Stomach smooth muscle (tissue), 2 donors: ENCODE measurements at regions not wholly inside any gene's neighbourhood (a gene's known extent, or its start where the extent isn't known, plus 50 kb on each side); places are given as distances from the start of the nearest gene placed in this dataset.
"Not testable (repeated sequence)": the region's sequence is repeated elsewhere in the genome, so short reads cannot be mapped to it uniquely, and the experiment has no call there.

Experiments used
- H3K27ac ChIP-seq: one replicate; pipeline ENCODE4 v1.7.0; 2013; ENCODE audit warnings: mild to moderate bottlenecking, low read length, inconsistent platforms
- H3K27me3 ChIP-seq, 2 donors: one replicate each; pipeline ENCODE4 v1.7.0; 2013; ENCODE audit warnings: low read length in 2 of 2; ENCODE audit not compliant: insufficient read depth in 2 of 2, control insufficient read depth in 1 of 2
- H3K36me3 ChIP-seq, 2 donors: one replicate each; pipeline ENCODE4 v1.7.0; 2013; ENCODE audit warnings: low read length in 2 of 2; ENCODE audit not compliant: control insufficient read depth in 2 of 2, insufficient read depth in 2 of 2
- H3K4me1 ChIP-seq: one replicate; pipeline ENCODE4 v1.7.0; 2013; ENCODE audit warnings: low read length; ENCODE audit not compliant: control insufficient read depth, insufficient read depth
- H3K4me3 ChIP-seq, 2 donors: one replicate each; pipeline ENCODE4 v1.7.0; 2013; ENCODE audit warnings: low read length in 2 of 2
- H3K9ac ChIP-seq, 2 donors: one replicate each; pipeline ENCODE4 v1.7.0; 2013; ENCODE audit warnings: low read length in 2 of 2, mild to moderate bottlenecking in 1 of 2
- H3K9me3 ChIP-seq, 2 donors: one replicate each; pipeline ENCODE4 v1.7.0; 2013; ENCODE audit warnings: low read length in 2 of 2; ENCODE audit not compliant: control insufficient read depth in 2 of 2
- donor health status: healthy.
- donor health status: Pancreatic carcinoma.

DNA sequence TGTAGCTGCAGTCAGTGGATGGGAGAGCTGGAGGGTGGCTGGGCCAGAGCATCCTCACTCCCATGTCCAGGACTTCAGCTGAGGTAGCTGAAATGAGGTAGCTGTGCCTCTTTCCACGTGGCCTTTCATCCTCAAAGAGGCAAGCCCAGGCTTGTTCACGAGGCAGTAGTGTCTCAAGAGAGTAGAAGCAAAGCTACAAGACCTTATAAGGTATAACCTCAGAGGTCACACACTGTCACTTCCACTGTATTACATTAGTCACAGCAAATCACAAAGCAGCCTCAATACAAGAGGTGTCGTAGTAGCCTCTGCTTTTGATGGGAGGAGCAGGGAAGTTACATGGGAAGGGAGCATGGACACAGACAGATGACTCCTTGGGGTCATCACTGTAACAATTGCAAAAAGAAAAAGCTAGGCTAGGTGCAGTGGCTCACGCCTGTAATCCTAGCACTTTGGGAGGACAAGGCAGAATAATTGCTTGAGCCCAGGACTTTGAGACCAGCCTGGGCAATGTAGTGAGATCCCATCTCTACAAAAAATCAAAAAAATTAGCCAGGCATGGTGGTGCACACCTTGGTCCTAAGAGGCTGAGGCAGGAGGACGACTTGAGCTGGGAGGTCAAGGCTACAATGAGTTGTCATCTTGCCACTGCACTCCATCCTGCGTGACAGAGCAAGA is 97.5 kb downstream of the SKIDA1 start:
- Histone ChIP-seq H3K27me3 (no peaks in the 10 kb centered on the region), H3K9me3 (peaks cover 4 to 14% of the 10 kb centered on the region in 2 donors), H3K36me3 (no peaks in the 10 kb centered on the region), H3K9ac (no peak overlapping the region), H3K27ac (no peak overlapping the region), H3K4me3 (no peak overlapping the region), H3K4me1 (no peaks in the 10 kb centered on the region)

DNA sequence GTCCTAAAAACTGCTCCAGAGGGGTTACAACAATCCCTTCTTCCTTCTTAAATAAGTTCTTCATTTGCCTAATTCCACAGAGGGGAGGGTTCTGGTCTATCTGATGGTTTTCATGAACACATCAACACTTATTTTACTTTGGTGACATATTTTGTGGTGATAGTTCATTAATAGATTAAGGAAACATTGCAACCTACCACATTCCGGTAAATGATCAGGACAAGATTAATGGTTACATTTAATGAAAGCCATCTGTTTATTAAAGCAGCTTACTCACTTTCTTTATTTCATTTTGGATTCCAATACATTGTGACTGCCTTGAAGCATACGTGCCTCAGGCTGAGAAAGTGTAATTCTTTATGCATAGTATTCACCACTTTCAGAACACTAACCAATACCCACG is 101.0 kb downstream of the SKIDA1 start:
- Histone ChIP-seq H3K9me3 (peaks cover 4 to 14% of the 10 kb centered on the region in 2 donors), H3K36me3 (no peaks in the 10 kb centered on the region), H3K4me3 (no peak overlapping the region), H3K27me3 (no peaks in the 10 kb centered on the region), H3K27ac (no peak overlapping the region), H3K4me1 (no peaks in the 10 kb centered on the region), H3K9ac (no peak overlapping the region)

DNA sequence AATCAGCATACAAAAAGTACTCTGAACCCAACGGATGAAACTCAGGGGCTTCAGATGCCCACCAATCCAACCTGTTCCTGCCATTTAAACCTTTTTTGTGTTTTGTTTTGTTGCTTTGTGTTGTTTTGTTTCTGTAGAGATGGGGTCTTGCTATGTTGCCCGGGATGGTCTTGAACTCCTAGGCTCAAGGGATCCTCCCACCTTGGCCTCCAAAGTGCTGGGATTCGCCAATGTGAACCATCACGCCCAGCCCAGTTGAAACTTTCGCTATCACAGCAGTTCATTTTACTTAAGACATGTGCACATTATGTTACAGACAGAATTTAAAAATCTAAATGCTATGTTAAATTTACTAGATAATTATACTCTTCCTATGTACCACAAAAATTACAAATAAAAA is 101.6 kb downstream of the SKIDA1 start:
- H3K27ac ChIP-seq: no peak overlapping the region
- H3K27me3 ChIP-seq: no peaks in the 10 kb centered on the region
- H3K36me3 ChIP-seq: no peaks in the 10 kb centered on the region
- H3K4me1 ChIP-seq: no peaks in the 10 kb centered on the region
- H3K9me3 ChIP-seq: peaks cover 4 to 14% of the 10 kb centered on the region in 2 donors
- no peak overlapping the region for H3K9ac ChIP-seq
- no peak overlapping the region for H3K4me3 ChIP-seq

DNA sequence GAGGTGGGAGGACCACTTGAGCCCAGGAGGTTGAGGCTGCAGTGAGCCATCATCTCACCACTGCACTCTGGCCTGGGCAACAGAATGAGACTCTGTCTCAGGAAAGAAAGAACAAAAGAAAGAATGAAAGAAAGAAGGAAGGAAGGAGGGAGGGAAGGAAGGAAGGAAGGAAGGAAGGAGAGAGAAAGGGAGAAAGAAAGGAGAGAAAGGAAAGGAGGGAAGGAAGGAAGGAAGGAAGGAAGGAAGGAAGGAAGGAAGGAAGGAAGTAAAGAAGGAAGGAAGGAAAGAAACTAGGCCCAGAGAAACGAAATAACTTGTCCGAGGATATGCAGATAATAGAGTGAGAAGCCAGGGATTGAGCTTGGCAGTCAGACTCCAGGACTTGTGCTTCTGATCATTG is 102.1 kb downstream of the SKIDA1 start:
- Histone ChIP-seq H3K9ac (no peak overlapping the region), H3K36me3 (no peaks in the 10 kb centered on the region), H3K4me1 (no peaks in the 10 kb centered on the region), H3K27ac (no peak overlapping the region), H3K9me3 (peaks cover 4 to 12% of the 10 kb centered on the region in 2 donors), H3K27me3 (no peaks in the 10 kb centered on the region), H3K4me3 (no peak overlapping the region)

DNA sequence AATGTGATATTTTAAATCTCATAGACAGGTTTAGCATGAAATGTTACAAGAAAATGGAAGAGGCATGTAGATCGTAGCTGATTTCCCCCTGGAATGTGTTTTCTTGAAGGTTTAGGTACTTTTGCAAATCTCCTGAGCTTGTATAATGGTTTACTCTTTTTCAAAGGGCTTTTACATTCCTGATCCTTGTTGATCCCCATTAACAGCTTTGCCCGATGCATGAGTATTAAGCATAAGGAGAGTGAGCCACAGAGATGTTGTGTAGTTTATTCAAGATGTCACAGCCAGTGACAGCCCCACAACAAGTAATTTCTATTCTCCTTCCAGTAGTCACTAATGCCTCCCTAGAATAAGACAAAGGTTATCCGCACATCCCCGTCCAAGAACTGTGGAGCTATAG is 103.7 kb downstream of the SKIDA1 start:
- Histone ChIP-seq H3K4me3 (no peak overlapping the region), H3K9me3 (peaks cover 0 to 5% of the 10 kb centered on the region in 2 donors), H3K9ac (no peak overlapping the region), H3K27me3 (no peaks in the 10 kb centered on the region), H3K4me1 (no peaks in the 10 kb centered on the region), H3K36me3 (no peaks in the 10 kb centered on the region), H3K27ac (no peak overlapping the region)

DNA sequence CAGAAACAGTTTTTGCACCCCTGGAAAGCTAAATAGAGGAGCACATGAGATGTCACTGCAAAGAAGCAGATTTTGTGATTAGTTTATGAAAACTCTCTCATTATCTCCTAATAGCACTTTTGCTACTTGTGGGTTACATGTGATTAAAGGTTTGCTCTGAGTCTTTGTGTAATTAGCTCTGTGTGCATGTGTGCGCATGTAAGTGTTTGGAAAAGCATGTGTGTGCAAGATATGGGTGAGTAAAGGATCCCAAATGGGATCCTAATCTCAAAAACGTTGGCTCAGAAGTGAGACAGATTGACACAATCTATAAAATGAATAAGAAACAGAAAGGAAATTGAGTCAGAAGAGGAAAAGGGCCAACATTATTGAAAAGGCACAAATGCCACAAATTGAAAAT is 104.5 kb downstream of the SKIDA1 start:
- H3K36me3 ChIP-seq: no peaks in the 10 kb centered on the region
- H3K27ac ChIP-seq: no peak overlapping the region
- H3K4me1 ChIP-seq: no peaks in the 10 kb centered on the region
- no peak overlapping the region for H3K4me3 ChIP-seq
- no peaks in the 10 kb centered on the region for H3K27me3 ChIP-seq
- no peak overlapping the region for H3K9ac ChIP-seq
- no peaks in the 10 kb centered on the region for H3K9me3 ChIP-seq

DNA sequence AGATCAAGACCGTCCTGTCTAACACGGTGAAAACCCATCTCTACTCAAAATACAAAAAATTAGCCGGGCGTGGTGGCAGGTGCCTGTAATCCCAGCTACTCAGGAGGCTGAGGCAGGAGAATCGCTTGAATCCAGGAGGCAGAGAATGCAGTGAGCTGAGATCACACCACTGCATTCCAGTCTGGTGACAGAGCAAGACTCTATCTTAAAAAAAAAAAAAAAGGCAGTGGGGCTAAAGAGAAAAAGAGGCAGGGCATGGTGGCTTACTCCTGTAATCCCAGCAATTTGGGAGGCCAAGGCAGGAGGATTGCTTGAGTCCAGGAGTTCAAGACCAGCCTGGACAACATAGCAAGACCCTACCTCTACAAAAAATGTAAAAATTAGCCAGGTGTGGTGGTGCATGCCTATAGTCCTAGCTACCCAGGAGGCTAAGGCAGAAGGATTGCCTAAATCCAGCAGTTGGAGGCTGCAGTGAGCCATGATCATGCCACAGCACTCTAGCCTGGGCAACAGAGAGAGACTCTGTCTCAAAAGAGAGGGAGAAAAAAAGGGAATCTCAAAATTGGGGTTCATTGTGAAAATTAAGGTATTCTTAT is 106.4 kb downstream of the SKIDA1 start:
- not testable (repeated sequence) for H3K4me1 ChIP-seq, H3K9me3 ChIP-seq, H3K27ac ChIP-seq, H3K36me3 ChIP-seq, H3K9ac ChIP-seq, H3K4me3 ChIP-seq, H3K27me3 ChIP-seq

DNA sequence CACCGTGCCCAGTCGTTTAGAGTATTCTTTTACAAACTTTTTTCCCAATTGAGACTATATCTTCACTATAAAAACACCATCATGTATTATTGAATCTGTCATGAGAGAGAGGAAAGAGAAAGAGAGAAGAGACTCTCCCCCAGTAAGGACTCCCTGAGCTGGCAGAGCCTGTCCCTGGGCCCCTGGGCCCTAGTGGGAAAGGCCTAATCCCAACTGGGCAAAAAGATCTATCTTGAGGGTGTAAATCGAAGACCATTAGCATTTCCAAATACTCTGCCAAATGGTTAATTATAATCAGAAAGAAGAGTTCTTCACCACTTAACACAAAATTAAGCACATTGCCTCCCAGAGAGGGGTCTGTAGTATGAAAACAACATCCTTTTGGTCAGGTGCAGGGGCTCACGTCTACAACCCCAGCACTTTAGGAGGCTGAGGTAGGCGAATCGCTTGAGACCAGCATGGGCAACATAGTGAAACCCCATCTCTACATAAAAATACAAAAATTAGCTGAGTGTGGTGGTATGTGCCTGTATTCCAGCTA is 108.2 kb downstream of the SKIDA1 start:
- H3K9me3 ChIP-seq: no peaks in the 10 kb centered on the region
- no peak overlapping the region for H3K27ac ChIP-seq
- H3K4me1 ChIP-seq: no peaks in the 10 kb centered on the region
- no peaks in the 10 kb centered on the region for H3K36me3 ChIP-seq
- no peak overlapping the region for H3K9ac ChIP-seq
- H3K4me3 ChIP-seq: no peak overlapping the region
- H3K27me3 ChIP-seq: no peaks in the 10 kb centered on the region

DNA sequence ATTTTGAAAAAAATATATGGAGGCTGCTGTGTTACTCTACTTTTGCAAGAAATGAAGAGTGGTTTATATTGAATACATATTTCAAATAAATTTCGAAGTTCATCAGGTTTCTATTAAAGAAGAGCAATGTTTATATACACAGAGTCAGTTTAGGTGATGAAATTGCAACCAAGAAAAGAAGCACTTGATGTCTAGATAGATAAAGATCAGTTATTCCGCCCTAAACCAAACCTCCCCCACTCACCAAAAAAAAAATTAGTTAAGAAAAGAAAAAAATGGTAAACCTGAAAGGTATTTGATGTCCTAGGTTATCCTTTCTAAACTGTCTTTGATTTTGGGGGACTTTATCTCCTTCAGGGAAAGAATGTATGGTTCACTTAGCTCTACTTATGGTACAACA is 111.8 kb downstream of the SKIDA1 start:
- no peak overlapping the region for H3K9ac ChIP-seq
- no peaks in the 10 kb centered on the region for H3K36me3 ChIP-seq
- H3K4me1 ChIP-seq: no peaks in the 10 kb centered on the region
- H3K27ac ChIP-seq: no peak overlapping the region
- no peak overlapping the region for H3K4me3 ChIP-seq
- no peaks in the 10 kb centered on the region for H3K27me3 ChIP-seq
- no peaks in the 10 kb centered on the region for H3K9me3 ChIP-seq

DNA sequence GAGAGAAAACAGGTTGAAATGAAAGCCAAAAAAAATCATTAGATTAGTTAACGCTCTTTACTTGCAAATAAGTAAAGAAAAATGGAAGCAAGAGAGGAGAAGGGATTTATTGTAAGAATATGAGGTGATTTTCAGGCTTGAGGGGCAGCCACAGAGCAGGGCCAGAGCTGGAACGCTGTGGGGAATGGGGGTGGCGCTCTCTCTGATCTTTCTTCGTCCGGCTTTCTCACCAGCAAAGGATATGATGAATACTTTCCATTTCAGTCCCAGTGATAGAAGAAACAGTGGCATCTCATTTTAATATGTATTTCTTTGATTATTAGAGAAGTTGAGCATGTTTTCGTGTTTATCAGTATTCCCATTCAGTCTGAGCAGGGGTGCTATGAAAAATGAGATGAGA is 112.2 kb downstream of the SKIDA1 start:
- H3K9ac ChIP-seq: no peak overlapping the region
- no peak overlapping the region for H3K4me3 ChIP-seq
- no peaks in the 10 kb centered on the region for H3K27me3 ChIP-seq
- no peaks in the 10 kb centered on the region for H3K36me3 ChIP-seq
- no peak overlapping the region for H3K27ac ChIP-seq
- no peaks in the 10 kb centered on the region for H3K4me1 ChIP-seq
- H3K9me3 ChIP-seq: no peaks in the 10 kb centered on the region

DNA sequence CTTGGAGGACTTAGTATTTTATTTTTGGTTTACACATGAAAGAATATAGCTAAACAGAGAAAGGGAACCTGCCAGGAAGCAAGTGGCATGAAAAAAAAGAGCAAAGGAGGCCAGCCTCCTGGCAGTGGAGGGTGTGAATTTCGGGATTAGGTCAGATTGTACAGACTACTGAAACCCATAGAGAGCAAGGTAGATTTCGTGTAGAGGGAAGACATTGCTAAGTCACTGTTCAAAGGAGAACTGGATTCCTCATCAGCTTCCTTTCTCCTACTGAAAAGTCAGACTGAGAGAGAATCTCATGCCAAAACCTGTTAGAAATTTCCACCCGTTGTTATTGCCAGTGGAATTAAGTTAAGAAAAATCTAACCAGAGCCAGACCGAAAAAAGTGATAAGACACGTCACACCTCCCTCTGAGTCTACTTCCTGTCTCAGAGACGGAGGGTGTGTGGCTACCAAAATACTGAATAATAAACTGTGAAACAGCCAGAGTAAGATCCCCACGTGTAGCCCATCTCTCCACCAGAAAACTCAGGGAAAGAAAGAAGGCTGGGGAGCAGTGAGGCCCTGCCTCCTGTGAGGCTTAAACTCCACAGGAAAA is 118.8 kb downstream of the SKIDA1 start:
- peaks cover 0 to 7% of the 10 kb centered on the region in 2 donors for H3K9me3 ChIP-seq
- H3K4me3 ChIP-seq: no peak overlapping the region
- H3K27ac ChIP-seq: no peak overlapping the region
- no peaks in the 10 kb centered on the region for H3K36me3 ChIP-seq
- H3K9ac ChIP-seq: no peak overlapping the region
- H3K4me1 ChIP-seq: no peaks in the 10 kb centered on the region
- H3K27me3 ChIP-seq: no peaks in the 10 kb centered on the region
